ENCODE measurements at regions not wholly inside any gene's neighbourhood (a gene's known extent, or its start where the extent isn't known, plus 50 kb on each side); places are given as distances from the start of the nearest gene placed in this dataset.

- H3K4me3 ChIP-seq (replicated peaks; ENCODE audit: insufficient read depth, low read length): no peak overlapping the region
- no peak for TF ChIP-seq REST (IDR thresholded peaks at IDR 0.05; ENCODE audit: insufficient replicate concordance, low read depth)
- TF ChIP-seq SPI1 (IDR thresholded peaks at IDR 0.05; ENCODE audit: borderline replicate concordance, low read depth): no peak
- TF ChIP-seq GABPA (IDR thresholded peaks at IDR 0.05; ENCODE audit: low read depth): no peak
- TF ChIP-seq, protein P1, sequence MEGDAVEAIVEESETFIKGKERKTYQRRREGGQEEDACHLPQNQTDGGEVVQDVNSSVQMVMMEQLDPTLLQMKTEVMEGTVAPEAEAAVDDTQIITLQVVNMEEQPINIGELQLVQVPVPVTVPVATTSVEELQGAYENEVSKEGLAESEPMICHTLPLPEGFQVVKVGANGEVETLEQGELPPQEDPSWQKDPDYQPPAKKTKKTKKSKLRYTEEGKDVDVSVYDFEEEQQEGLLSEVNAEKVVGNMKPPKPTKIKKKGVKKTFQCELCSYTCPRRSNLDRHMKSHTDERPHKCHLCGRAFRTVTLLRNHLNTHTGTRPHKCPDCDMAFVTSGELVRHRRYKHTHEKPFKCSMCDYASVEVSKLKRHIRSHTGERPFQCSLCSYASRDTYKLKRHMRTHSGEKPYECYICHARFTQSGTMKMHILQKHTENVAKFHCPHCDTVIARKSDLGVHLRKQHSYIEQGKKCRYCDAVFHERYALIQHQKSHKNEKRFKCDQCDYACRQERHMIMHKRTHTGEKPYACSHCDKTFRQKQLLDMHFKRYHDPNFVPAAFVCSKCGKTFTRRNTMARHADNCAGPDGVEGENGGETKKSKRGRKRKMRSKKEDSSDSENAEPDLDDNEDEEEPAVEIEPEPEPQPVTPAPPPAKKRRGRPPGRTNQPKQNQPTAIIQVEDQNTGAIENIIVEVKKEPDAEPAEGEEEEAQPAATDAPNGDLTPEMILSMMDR (IDR thresholded peaks at IDR 0.05; ENCODE audit: insufficient read depth, low read length): no peak
- TF ChIP-seq POLR2AphosphoS5 (IDR thresholded peaks at IDR 0.05; ENCODE audit: low read depth): no peak
- peak; percentile 17 to 40 for DNase-seq (ENCODE audit: low read depth in 1 of 2, low spot score in 1 of 2)
- H3K27me3 ChIP-seq (ENCODE audit: insufficient read depth, poor library complexity, severe bottlenecking): no peaks in the 10 kb centered on the region
- H3K27ac ChIP-seq (replicated peaks): peak overlapping the region; percentile 51
Measured at GRCh38 chr10:8665322-8665721, 610.8 kb downstream of the GATA3 start.

DNA sequence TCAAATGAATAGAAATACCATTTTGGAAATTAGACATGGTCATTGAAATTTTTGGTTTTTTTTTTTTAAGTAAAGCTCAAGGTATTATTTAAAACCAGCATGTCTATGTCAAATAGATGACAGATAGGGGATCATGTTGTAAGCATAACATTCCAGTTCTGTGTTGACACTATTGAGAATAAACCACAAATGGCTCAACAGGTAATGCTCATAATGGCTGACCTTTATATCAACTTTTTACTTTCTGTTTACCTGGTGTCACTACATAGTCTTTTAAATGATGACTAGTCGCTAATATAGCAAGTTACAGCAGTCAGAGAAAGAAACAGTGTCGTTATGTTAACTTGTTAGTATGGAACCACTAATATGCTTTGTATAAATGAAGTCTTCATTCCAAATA is 616.0 kb downstream of the GATA3 start:
- TF ChIP-seq GABPA (IDR thresholded peaks at IDR 0.05; ENCODE audit: low read depth) (no peak), SPI1 (IDR thresholded peaks at IDR 0.05; ENCODE audit: borderline replicate concordance, low read depth) (no peak), POLR2AphosphoS5 (IDR thresholded peaks at IDR 0.05; ENCODE audit: low read depth) (no peak), REST (IDR thresholded peaks at IDR 0.05; ENCODE audit: insufficient replicate concordance, low read depth) (no peak)
- TF ChIP-seq, protein P1 (IDR thresholded peaks at IDR 0.05; ENCODE audit: insufficient read depth, low read length): no peak
- DNase-seq (ENCODE audit: low read depth in 1 of 2, low spot score in 1 of 2): no peak
- no peak overlapping the region for H3K4me3 ChIP-seq (replicated peaks; ENCODE audit: insufficient read depth, low read length)
- H3K27ac ChIP-seq (replicated peaks): no peak overlapping the region
- no peaks in the 10 kb centered on the region for H3K27me3 ChIP-seq (ENCODE audit: insufficient read depth, poor library complexity, severe bottlenecking)

GRCh38 chr10:8674230-8674629 is 619.7 kb downstream of the GATA3 start:
- no peak for TF ChIP-seq REST (IDR thresholded peaks at IDR 0.05; ENCODE audit: insufficient replicate concordance, low read depth)
- TF ChIP-seq GABPA (IDR thresholded peaks at IDR 0.05; ENCODE audit: low read depth): no peak
- TF ChIP-seq, protein P1 (IDR thresholded peaks at IDR 0.05; ENCODE audit: insufficient read depth, low read length): no peak
- TF ChIP-seq SPI1 (IDR thresholded peaks at IDR 0.05; ENCODE audit: borderline replicate concordance, low read depth): no peak
- no peak for TF ChIP-seq POLR2AphosphoS5 (IDR thresholded peaks at IDR 0.05; ENCODE audit: low read depth)
- DNase-seq (ENCODE audit: low read depth in 1 of 2, low spot score in 1 of 2): no peak
- no peak overlapping the region for H3K27ac ChIP-seq (replicated peaks)
- H3K27me3 ChIP-seq (ENCODE audit: insufficient read depth, poor library complexity, severe bottlenecking): no peaks in the 10 kb centered on the region
- no peak overlapping the region for H3K4me3 ChIP-seq (replicated peaks; ENCODE audit: insufficient read depth, low read length)

All from HL-60 (cell line).